ENCODE measurements at regions not wholly inside any gene's neighbourhood (a gene's known extent, or its start where the extent isn't known, plus 50 kb on each side); places are given as distances from the start of the nearest gene placed in this dataset.

GRCh38 chr13:62003452-62003851, 587.8 kb upstream of the PCDH20 start:
- TF ChIP-seq CTCF (IDR thresholded peaks at IDR 0.05) (no peak), POLR2A (IDR thresholded peaks at IDR 0.05) (no peak)
